Endothelial cell of umbilical vein (primary cell): ENCODE measurements at regions not wholly inside any gene's neighbourhood (a gene's known extent, or its start where the extent isn't known, plus 50 kb on each side); places are given as distances from the start of the nearest gene placed in this dataset.

Source experiments
- BruUV-seq: library from RNA; stranded (reverse); fragments of 400-500 nt; replicated peaks from 2 replicates; lab custom pipeline; 2021; lab: Mats Ljungman, UMichigan
- CTCF ChIA-PET: fragments of 300-600, 350-600 bp; sonication (Branson Sonifier 250); formaldehyde crosslinking; loops from one replicate; lab custom pipeline; 2021; ENCODE audit warnings: antibody characterized with exemption, inconsistent platforms; lab: Charles Lee
- POLR2A ChIA-PET: fragments of 300-600, 350-600 bp; sonication (Branson Sonifier 250); formaldehyde crosslinking; loops from one replicate; lab custom pipeline; 2021; ENCODE audit warnings: antibody characterized with exemption, inconsistent platforms; lab: Charles Lee
- DNase-seq: peaks from one replicate; pipeline ENCODE4 v3.0.0-alpha.2; 2011; ENCODE audit warnings: low read depth, low spot score
- FAIRE-seq: peaks from 2 replicates; lab custom pipeline; 2011; peaks lifted over from hg19 to GRCh38; lab: Jason Lieb, UNC
- H2AFZ ChIP-seq: 2 replicates; pipeline ENCODE4 v1.6.0; 2012; ENCODE audit warnings: low read depth, low read length, control low read depth, inconsistent platforms
- H3K27ac ChIP-seq: 2 replicates; pipeline ENCODE4 v1.5.1; 2011; ENCODE audit warnings: low read depth, mild to moderate bottlenecking, control low read depth, low read length, moderate library complexity; ENCODE audit not compliant: insufficient read depth
- H3K27me3 ChIP-seq, 2 experiments: 2 replicates each; pipeline versions ENCODE4 v1.6.0 to v1.6.1; 2011; ENCODE audit warnings: low read length in 2 of 2, mixed read lengths in 1 of 2; ENCODE audit not compliant: control insufficient read depth in 2 of 2, insufficient read depth in 2 of 2
- H3K36me3 ChIP-seq, 2 experiments: 2 replicates in 1 of 2; 3 replicates in 1 of 2; pipeline ENCODE4 v1.5.1; 2011; ENCODE audit warnings: low read length in 2 of 2, mild to moderate bottlenecking in 1 of 2, moderate library complexity in 1 of 2; ENCODE audit not compliant: control insufficient read depth in 2 of 2, insufficient read depth in 2 of 2; ENCODE audit errors: extremely low read depth in 1 of 2
- H3K4me1 ChIP-seq: 3 replicates; pipeline ENCODE4 v1.5.1; 2011; ENCODE audit warnings: mild to moderate bottlenecking, low read length; ENCODE audit not compliant: control insufficient read depth, insufficient read depth; ENCODE audit errors: extremely low read depth
- H3K4me2 ChIP-seq: 2 replicates; pipeline ENCODE4 v1.6.1; 2011; ENCODE audit warnings: low read length, control low read depth, mixed read lengths; ENCODE audit not compliant: insufficient read depth
- H3K4me3 ChIP-seq, 3 experiments: fragments of 200-600 bp in 1 of 3; sonication (generic), shearing (Covaris generic) in 1 of 3; replicated peaks in 1 of 3; 2 replicates each; pipeline ENCODE4 v1.5.1; 2011 to 2016; ENCODE audit warnings: control low read depth in 3 of 3, low read length in 3 of 3, mild to moderate bottlenecking in 2 of 3, inconsistent platforms in 1 of 3, low read depth in 1 of 3, moderate library complexity in 1 of 3; ENCODE audit not compliant: insufficient read depth in 1 of 3
- H3K79me2 ChIP-seq: 2 replicates; pipeline ENCODE4 v1.6.0; 2012; ENCODE audit warnings: low read length, inconsistent platforms; ENCODE audit not compliant: control insufficient read depth, insufficient read depth
- H3K9ac ChIP-seq: replicated peaks from 2 replicates; pipeline ENCODE3; 2011; ENCODE audit warnings: low read length, control low read depth; ENCODE audit not compliant: insufficient read depth; ENCODE audit errors: extremely low read depth
- H3K9me1 ChIP-seq: replicated peaks from 3 replicates; pipeline ENCODE4 v1.6.0; 2011; ENCODE audit warnings: mild to moderate bottlenecking, low read length; ENCODE audit not compliant: control insufficient read depth, insufficient read depth; ENCODE audit errors: extremely low read depth
- H3K9me3 ChIP-seq: replicated peaks from 2 replicates; pipeline ENCODE4 v1.5.1; 2012; ENCODE audit warnings: low read length, inconsistent platforms; ENCODE audit not compliant: control insufficient read depth, insufficient read depth
- H4K20me1 ChIP-seq: replicated peaks from 2 replicates; pipeline ENCODE3; 2011; ENCODE audit warnings: mild to moderate bottlenecking, low read length; ENCODE audit not compliant: control insufficient read depth, insufficient read depth; ENCODE audit errors: extremely low read depth
- CTCF ChIP-seq, 2 donors: IDR thresholded peaks; 1 replicate in 1 of 2; 2 replicates in 1 of 2; pipeline ENCODE4 v1.5.1; 2011; ENCODE audit warnings: low read length in 2 of 2, mild to moderate bottlenecking in 2 of 2, moderate library complexity in 2 of 2, control low read depth in 1 of 2, inconsistent platforms in 1 of 2, low read depth in 1 of 2; ENCODE audit not compliant: insufficient read depth in 1 of 2; ENCODE audit errors: extremely low read depth in 1 of 2
- EZH2 ChIP-seq: IDR thresholded peaks from 2 replicates; pipeline ENCODE4 v1.6.1; 2012; ENCODE audit warnings: borderline replicate concordance, low read depth, mild to moderate bottlenecking, moderate library complexity, low read length, inconsistent platforms; ENCODE audit not compliant: severe bottlenecking
- FOS ChIP-seq: IDR thresholded peaks from 2 replicates; pipeline ENCODE4 v1.6.1; 2011; ENCODE audit warnings: mild to moderate bottlenecking, low read length, moderate library complexity, borderline replicate concordance; ENCODE audit not compliant: insufficient read depth
- GATA2 ChIP-seq: IDR thresholded peaks from 2 replicates; pipeline ENCODE4 v1.7.0; 2011; ENCODE audit warnings: low read depth, mild to moderate bottlenecking, moderate library complexity, mixed read lengths, low read length; ENCODE audit not compliant: insufficient read length, insufficient read depth
- JUN ChIP-seq: IDR thresholded peaks from 2 replicates; pipeline ENCODE4 v1.6.1; 2011; ENCODE audit warnings: borderline replicate concordance, low read depth; ENCODE audit not compliant: insufficient read length, insufficient read depth
- MYC ChIP-seq: IDR thresholded peaks from one replicate; pipeline ENCODE4 v1.6.1; 2011; ENCODE audit warnings: mild to moderate bottlenecking, low read depth, low read length
- POLR2A ChIP-seq: IDR thresholded peaks from 2 replicates; pipeline ENCODE4 v1.6.1; 2012; ENCODE audit warnings: low read depth, mild to moderate bottlenecking, control low read depth, low read length
- POLR2AphosphoS5 ChIP-seq: IDR thresholded peaks from 2 replicates; pipeline ENCODE4 v1.6.1; 2012; ENCODE audit warnings: low read depth, mild to moderate bottlenecking, control low read depth, low read length, moderate library complexity; ENCODE audit not compliant: insufficient read depth
- dilution Hi-C: fragments of 300-500 bp; cut with MboI; formaldehyde crosslinking; loops from one replicate; pipeline ENCODE4 v1.15.0; 2019; ENCODE audit warnings: low sequenced_read_pairs; ENCODE audit not compliant: extremely low pct_ligation_motif_present
- intact Hi-C: fragments of 100-400 bp; cut with micrococcal nuclease; formaldehyde crosslinking; loops from one replicate; pipeline ENCODE4 v1.10.0; 2022
- TF ChIP-seq, protein P1 (sequence below): IDR thresholded peaks from 2 replicates; pipeline ENCODE4 v1.6.1; 2011; ENCODE audit not compliant: insufficient read depth, insufficient read length

DNA sequence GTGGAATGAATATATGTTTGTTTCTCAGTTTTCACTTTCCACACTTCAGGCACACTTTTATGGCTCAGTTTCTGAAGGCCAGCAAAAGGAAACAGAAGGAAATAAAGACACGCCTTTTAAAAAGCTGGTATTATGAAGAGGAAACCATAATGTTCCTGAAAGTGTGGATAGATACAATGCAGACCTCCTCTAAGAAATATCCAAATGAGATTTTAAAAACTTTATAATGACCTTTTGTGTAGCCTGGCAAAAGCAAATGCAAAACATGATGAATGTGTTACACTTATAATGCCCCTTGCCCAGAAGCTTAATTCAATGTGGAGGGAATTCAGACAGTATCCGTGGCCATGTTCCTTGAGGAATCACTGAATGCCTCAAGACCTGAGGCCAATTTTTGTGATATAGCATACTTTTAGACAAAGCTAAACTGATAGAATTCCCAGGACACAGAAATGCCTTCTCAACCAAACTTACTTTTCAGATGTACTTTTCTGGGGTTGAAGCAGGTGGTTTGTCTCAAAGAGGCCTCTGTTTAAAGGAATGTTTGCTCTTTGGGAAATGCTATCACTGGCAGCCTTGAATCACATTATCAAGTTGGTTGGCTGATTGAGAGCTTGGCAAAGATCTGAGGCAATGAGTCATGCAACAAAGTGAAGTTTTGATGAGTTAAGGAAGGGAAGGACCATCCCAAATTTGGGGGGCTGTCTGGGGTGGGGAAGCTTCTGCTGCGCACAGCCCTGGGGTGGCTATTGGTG is 77.1 kb upstream of the CACNA2D3 start:
- Histone ChIP-seq H2AFZ (no peak overlapping the region), H3K36me3 (no peaks in the 10 kb centered on the region), H3K27ac (no peak overlapping the region), H3K4me2 (no peak overlapping the region), H3K4me1 (no peaks in the 10 kb centered on the region), H3K9ac (no peak overlapping the region), H3K27me3 (no peaks in the 10 kb centered on the region), H4K20me1 (no peaks in the 10 kb centered on the region), H3K4me3 (no peak overlapping the region), H3K9me1 (no peaks in the 10 kb centered on the region), H3K79me2 (no peaks in the 10 kb centered on the region), H3K9me3 (no peaks in the 10 kb centered on the region)
- intact Hi-C loops, result no loop called here
- no peak for FAIRE-seq
- no peak for DNase-seq
- no TSS peak for BruUV-seq
- dilution Hi-C loops, result no loop called here
- ChIA-PET CTCF (no interaction called here), POLR2A (no interaction called here)
- TF ChIP-seq EZH2 (no peak), JUN (no peak), CTCF (IDR thresholded peaks at IDR 0.05; ENCODE audit: extremely low read depth in 1 of 2, insufficient read depth in 1 of 2, low read depth in 1 of 2, low read length in 2 of 2) (no peak), POLR2AphosphoS5 (no peak), FOS (no peak), MYC (no peak), GATA2 (no peak), POLR2A (no peak)
- TF ChIP-seq, protein P1, sequence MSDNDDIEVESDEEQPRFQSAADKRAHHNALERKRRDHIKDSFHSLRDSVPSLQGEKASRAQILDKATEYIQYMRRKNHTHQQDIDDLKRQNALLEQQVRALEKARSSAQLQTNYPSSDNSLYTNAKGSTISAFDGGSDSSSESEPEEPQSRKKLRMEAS, result no peak
